HG03432 (cell line): ENCODE measurements at regions not wholly inside any gene's neighbourhood (a gene's known extent, or its start where the extent isn't known, plus 50 kb on each side); places are given as distances from the start of the nearest gene placed in this dataset.
"Not testable (repeated sequence)": the region's sequence is repeated elsewhere in the genome, so short reads cannot be mapped to it uniquely, and the experiment has no call there.

Source experiments
- ATAC-seq: cut with Tn5 transposase; IDR thresholded peaks from one replicate; pipeline ENCODE4 v1.9.1; 2021; ENCODE audit warnings: mild to moderate bottlenecking, moderate library complexity; ENCODE audit not compliant: unreplicated experiment

DNA sequence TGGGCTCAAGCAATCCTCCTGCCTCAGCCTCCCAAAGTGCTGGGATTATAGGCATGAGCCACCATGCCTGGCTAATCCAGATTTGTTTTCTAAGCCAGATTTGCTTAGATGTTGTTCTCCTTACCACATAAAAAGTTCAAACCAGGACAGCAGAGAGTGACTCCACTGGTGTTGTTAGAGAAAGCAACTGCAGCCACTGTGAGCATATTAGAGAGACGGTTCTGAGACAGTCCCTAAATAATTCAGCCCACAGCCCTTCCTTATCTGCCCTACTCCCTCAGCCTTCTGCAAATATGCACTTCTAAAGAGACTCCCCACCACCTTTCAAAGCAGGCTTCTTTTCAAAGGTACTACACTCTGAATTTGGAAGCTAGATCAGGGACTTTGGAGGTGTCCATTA, 96.1 kb downstream of the DRD1 start:
- ATAC-seq, result no peak

DNA sequence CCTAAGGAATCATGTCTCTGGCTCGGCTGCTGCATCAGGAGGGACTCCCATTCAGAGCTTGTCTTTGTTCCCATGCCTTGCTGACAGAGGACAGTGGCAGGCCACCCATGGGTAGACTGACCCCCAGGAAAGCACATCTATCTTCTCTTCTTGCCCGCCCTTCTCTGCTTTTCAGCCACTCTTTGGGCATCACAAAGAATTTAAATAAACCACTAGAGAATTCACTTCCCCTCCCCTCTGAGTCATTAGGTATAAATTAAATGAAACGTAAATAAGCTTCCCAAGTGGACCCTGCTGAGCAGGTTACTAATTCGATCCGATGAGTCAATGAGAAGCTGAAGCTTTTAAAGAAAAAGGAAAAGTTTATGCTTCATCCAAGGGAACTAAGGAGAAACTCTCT, 97.0 kb downstream of the DRD1 start:
- no peak for ATAC-seq

GRCh38 chr5:175344331-175345195, 99.4 kb downstream of the DRD1 start:
- ATAC-seq, result no peak

DNA sequence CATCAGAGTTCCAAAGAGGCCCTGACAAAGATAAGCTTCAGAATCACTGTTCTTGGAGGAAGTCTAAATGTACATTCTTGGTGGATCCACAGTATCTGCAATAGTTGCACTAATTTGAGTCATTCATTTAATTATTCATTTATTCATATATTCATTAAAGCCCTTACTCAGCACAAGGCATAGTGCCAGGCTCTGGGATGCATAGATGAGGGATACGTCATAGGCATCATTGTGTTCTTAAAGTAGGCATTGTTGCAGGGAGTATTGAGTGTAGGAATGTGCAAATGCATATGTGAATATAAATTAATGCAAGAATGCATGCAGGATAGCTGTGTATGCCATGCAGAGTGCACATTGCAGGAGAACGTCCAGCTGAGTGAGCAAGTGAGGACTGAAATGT, 100.7 kb downstream of the DRD1 start:
- ATAC-seq, result no peak

DNA sequence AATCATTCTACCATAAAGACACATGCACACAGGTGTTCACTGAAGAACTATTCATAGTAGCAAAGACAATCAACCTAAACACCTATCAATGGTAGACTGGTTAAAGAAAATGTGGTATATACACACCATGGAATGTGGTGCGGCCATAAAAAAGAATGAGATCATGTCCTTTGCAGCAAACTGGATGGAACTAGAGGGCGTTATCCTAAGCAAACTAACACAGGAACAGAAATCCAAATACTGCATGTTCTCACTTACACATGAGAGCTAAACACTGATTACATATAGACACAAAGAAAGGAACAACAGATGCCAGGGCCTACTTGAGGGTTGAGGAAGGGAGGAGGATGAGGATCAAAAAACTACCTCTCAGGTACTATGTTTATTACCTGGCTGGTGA, 103.8 kb downstream of the DRD1 start:
- ATAC-seq, result no peak

GRCh38 chr5:175337680-175338079, 106.3 kb downstream of the DRD1 start:
- no peak for ATAC-seq

- ATAC-seq, result no peak
Observed at GRCh38 chr5:175336781-175337180, 107.2 kb downstream of the DRD1 start.

DNA sequence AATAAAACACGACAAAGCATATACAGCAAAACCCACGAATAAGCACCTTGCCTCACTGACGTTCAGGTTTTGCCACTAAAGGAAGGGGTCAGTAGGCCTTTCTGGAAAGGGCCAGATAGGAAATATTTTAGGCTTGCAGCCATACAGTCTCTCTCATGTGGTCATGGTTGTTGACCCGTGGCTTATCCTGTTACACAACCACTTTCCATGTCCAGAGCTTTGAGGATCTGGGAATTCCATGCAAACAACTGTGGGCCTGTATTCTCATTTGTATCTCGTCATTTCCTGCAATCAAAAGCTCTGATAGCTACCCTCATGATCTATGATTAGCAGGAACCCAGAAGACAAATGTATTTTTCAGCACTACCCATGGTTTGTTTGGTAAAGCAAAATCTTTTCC, 108.3 kb downstream of the DRD1 start:
- ATAC-seq, result no peak

DNA sequence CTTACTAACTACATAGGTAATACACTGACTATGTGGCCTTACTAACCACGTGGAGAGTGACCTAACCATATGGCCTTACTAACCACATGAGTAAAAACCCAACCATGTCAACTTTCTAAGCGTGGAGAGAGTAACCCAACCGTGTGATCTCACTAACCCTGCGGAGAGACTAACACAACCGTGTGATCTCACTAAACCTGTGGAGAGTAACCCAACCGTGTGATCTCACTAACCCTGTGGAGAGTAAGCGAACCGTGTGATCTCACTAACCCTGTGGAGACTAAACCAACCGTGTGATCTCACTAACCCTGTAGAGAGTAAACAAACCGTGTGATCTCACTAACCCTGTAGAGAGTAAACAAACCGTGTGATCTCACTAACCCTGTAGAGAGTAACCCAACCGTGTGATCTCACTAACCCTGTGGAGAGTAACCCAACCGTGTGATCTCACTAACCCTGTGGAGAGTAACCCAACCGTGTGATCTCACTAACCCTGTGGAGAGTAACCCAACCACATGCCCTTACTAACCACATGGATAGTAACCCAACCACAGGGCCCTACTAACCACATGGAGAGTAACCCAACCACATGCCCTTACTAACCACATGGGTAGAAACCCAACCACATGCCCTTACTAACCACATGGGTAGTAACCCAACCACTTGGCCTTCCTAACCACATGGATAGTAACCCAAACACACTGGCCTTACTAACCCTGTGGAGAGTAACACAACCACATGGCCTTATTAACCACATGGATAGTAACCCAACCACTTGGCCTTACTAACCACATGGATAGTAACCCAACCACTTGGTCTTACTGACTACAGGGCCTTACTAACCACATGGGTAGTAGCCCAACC, 112.6 kb downstream of the DRD1 start:
- ATAC-seq, result not testable (repeated sequence)

DNA sequence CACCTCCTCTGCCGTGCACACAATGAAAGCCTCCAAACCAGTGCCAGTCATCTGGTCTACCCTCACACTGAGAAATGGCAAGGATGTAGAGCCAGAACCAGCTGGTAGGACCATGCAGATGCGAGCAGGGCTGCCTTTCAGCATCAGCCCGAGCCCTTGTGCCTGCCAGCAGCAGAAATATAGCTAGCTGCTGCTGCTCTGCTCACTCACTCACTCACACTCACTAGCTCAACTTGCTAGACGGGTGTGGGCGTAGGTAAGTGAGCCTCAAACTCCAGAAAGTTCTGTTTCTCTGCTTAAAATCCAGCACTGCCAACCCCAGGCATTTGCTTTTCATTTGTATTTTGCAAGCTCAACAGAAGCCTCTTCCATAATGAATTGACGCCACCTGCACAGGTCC, 114.0 kb downstream of the DRD1 start:
- ATAC-seq, result no peak

- no peak for ATAC-seq
Observed at GRCh38 chr5:175328687-175329086, 115.3 kb downstream of the DRD1 start.

DNA sequence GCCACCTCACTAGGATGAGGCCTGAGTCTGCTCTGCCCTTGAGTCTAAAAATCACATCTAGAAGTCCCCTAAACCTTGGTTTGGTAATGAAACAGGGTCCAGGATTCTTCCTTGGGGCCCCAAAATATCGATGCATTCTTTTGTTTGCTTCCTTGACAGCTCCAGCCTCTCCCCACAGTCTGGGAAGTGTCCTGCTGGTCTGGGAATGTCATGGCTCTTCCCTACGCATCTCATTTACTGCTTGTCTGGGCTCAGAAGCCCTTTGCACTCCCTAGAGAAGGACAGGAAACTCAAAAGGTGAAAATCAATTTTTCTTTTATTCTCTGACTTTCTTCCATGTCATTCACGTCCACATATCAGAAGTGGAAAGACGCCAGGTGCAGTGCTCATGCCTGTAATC, 115.8 kb downstream of the DRD1 start:
- no peak for ATAC-seq

- ATAC-seq, result no peak
Observed at GRCh38 chr5:175325681-175326080, 118.3 kb downstream of the DRD1 start.

GRCh38 chr5:175321927-175322532, 122.0 kb downstream of the DRD1 start:
- no peak for ATAC-seq

DNA sequence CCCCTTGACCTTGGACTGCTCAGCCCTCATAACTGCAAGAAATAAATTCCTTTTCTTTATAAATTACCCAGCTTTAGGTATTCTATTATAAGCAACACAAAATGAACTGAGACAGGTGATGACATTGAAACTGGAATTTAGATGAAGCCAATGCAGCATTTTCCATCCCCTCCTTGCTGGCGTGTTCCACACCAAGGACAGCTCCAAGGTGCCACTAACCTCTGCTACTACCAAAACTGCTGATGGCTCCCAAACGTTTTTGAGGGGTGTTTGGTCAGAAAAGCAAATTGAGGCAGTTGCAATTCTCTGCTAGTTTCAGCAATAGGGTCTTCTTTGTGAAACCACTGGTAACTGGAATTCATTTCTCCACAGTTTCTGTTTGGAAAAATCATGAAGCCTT, 124.8 kb downstream of the DRD1 start:
- ATAC-seq, result no peak

DNA sequence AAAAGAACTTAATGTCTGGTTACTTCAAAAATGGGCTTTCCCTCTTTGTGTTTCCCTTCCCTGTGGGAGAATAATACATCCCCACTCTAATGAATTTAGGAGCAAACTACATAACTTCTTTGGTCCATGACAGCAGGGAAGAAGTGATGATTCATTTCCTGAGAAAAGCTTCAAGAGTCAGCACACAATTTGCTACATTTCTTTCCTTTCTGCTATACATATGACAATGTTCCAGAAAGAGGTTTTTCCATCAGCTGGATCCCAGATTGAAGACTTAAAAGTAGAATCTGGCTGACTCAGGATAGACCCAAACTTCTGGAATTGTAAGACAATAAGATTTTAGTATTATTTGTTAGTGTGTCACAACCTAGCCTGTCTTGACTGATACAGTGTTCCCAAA, 126.1 kb downstream of the DRD1 start:
- ATAC-seq, result no peak

- no peak for ATAC-seq
Observed at GRCh38 chr5:175309218-175309810, 134.7 kb downstream of the DRD1 start.

GRCh38 chr5:175308701-175309100, 135.3 kb downstream of the DRD1 start:
- ATAC-seq, result no peak

- no peak for ATAC-seq
Observed at GRCh38 chr5:175306381-175306780, 137.6 kb downstream of the DRD1 start.

DNA sequence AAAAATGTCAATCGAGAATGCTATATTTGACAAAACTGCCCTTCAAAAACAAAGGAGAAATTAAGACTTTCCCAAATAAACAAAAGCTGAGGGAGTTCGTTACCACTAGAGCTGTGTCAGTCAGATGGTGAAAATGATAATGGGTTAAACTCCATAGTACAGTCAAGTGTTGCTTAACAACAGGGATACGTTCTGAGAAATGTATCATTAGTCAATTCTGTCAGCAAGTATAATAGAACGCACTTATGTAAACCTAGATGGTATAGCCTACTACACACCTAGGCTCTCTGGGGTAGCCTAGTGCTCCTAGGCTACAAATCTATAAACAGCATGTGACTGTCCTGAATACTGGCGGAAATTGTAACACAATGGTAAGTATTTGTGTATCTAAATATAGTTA, 138.7 kb downstream of the DRD1 start:
- ATAC-seq, result no peak

DNA sequence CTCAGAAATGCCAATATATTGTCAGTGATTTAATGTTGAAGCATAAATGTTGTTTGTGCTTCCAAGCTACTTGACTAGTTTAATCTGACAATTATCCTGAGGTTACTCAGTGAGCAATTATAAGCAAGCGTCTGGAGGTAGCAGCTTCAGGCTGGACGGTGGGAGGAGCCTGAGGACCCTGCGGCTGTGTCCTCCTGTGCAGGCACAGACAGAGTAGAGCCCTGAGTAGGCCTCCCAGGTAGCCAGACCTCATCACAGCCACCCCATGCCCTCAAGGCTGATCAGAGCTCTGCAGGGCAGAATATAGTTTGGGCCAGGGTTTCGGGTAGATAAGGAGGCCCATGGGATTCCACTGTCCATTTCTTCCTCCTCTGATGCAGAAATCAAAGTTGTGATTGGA, 153.6 kb downstream of the DRD1 start:
- no peak for ATAC-seq
